GM12878 (cell line): ENCODE measurements at regions not wholly inside any gene's neighbourhood (a gene's known extent, or its start where the extent isn't known, plus 50 kb on each side); places are given as distances from the start of the nearest gene placed in this dataset.

ENCODE experiments used
- ATAC-seq: fragments of 200-7000 bp; cut with Tn5 transposase; 3 replicates; pipeline ENCODE4 v1.9.1; 2020; ENCODE audit warnings: mild to moderate bottlenecking, moderate library complexity
- BruUV-seq: library from RNA; stranded (reverse); fragments of 400-500 nt; replicated peaks from 2 replicates; lab custom pipeline; 2021; lab: Mats Ljungman, UMichigan
- CTCF ChIA-PET: fragments of 300-600 bp; sonication (Branson Sonifier 250); formaldehyde crosslinking; extraction: SDS; loops from one replicate; lab custom pipeline; 2021; ENCODE audit warnings: inconsistent platforms; lab: Yijun Ruan, JAX
- POLR2A ChIA-PET: fragments of 350-600 bp; formaldehyde crosslinking; extraction: SDS; loops from one replicate; lab custom pipeline; 2021; ENCODE audit warnings: inconsistent platforms; lab: Charles Lee
- RAD21 ChIA-PET: fragments of 300-600 bp; sonication (Branson Sonifier 250); formaldehyde crosslinking; loops from one replicate; lab custom pipeline; 2023; ENCODE audit warnings: antibody characterized with exemption; ENCODE audit not compliant: unreplicated experiment; lab: Charles Lee
- SMC1A ChIA-PET: fragments of 300-600 bp; sonication (Branson Sonifier 250); formaldehyde crosslinking; loops from one replicate; lab custom pipeline; 2023; ENCODE audit not compliant: unreplicated experiment, uncharacterized antibody; lab: Charles Lee
- DNase-seq: peaks from one replicate; pipeline ENCODE4 v3.0.0-alpha.2; 2011; ENCODE audit warnings: low read depth, low spot score
- FAIRE-seq: peaks from 3 replicates; lab custom pipeline; 2011; peaks lifted over from hg19 to GRCh38; lab: Jason Lieb, UNC
- H2AFZ ChIP-seq: 2 replicates; pipeline ENCODE4 v1.6.0; 2011; ENCODE audit warnings: low read depth, low read length, control low read depth; ENCODE audit not compliant: control insufficient read depth
- H3K27ac ChIP-seq: 2 replicates; pipeline ENCODE4 v1.5.1; 2011; ENCODE audit warnings: control low read depth; ENCODE audit not compliant: control insufficient read depth, insufficient read depth
- H3K27me3 ChIP-seq, 2 experiments: replicated peaks in 1 of 2; 2 replicates each; pipeline versions ENCODE4 v1.6.0 to v1.6.1; 2011; ENCODE audit warnings: low read length in 1 of 2; ENCODE audit not compliant: control insufficient read depth in 2 of 2, insufficient read depth in 2 of 2
- H3K36me3 ChIP-seq, 2 experiments: 2 replicates each; pipeline ENCODE4 v1.5.1; 2011; ENCODE audit warnings: low read length in 1 of 2; ENCODE audit not compliant: control insufficient read depth in 2 of 2, insufficient read depth in 2 of 2
- H3K4me1 ChIP-seq: 2 replicates; pipeline ENCODE4 v1.6.1; 2011; ENCODE audit warnings: mild to moderate bottlenecking, low read length, moderate library complexity, mixed read lengths; ENCODE audit not compliant: control insufficient read depth, insufficient read depth
- H3K4me2 ChIP-seq: 2 replicates; pipeline ENCODE4 v1.6.0; 2011; ENCODE audit warnings: control low read depth; ENCODE audit not compliant: control insufficient read depth, insufficient read depth
- H3K4me3 ChIP-seq: fragments of 200-600 bp; sonication (generic); 2 replicates; pipeline ENCODE4 v1.5.1; 2016
- H3K79me2 ChIP-seq: 2 replicates; pipeline ENCODE4 v1.6.0; 2011; ENCODE audit warnings: low read length; ENCODE audit not compliant: control insufficient read depth, insufficient read depth
- H3K9ac ChIP-seq: 2 replicates; pipeline ENCODE4 v1.8.0; 2011; ENCODE audit warnings: low read length, control low read depth, mixed read lengths; ENCODE audit not compliant: control insufficient read depth, insufficient read depth
- H3K9me3 ChIP-seq: replicated peaks from 3 replicates; pipeline ENCODE4 v1.5.1; 2011; ENCODE audit warnings: mild to moderate bottlenecking, low read length; ENCODE audit not compliant: control insufficient read depth, insufficient read depth
- H4K20me1 ChIP-seq: 2 replicates; pipeline ENCODE4 v1.6.0; 2011; ENCODE audit not compliant: control insufficient read depth, insufficient read depth
- CBFB ChIP-seq: IDR thresholded peaks from 2 replicates; pipeline ENCODE4 v1.6.1; 2016; ENCODE audit warnings: antibody characterized with exemption, low read depth
- ETV6 ChIP-seq, 2 experiments: fragments of 450-650 bp in 1 of 2; IDR thresholded peaks in 1 of 2; conservative IDR thresholded peaks in 1 of 2; 2 replicates each; pipeline ENCODE4 v1.6.1; 2014; ENCODE audit warnings: antibody characterized with exemption in 1 of 2, borderline replicate concordance in 1 of 2, low read depth in 1 of 2, mild to moderate bottlenecking in 1 of 2, moderate library complexity in 1 of 2
- KAT2A ChIP-seq: conservative IDR thresholded peaks from 2 replicates; pipeline ENCODE4 v1.6.1; 2011; ENCODE audit warnings: low read depth, low read length; ENCODE audit not compliant: control insufficient read depth
- NFYB ChIP-seq: IDR thresholded peaks from 2 replicates; pipeline ENCODE4 v1.6.1; 2011; ENCODE audit warnings: low read depth, mild to moderate bottlenecking, low read length, improper control_type of control experiment, moderate library complexity; ENCODE audit not compliant: insufficient read depth
- POLR2AphosphoS2 ChIP-seq: IDR thresholded peaks from 2 replicates; pipeline ENCODE4 v1.6.1; 2011; ENCODE audit warnings: low read depth, mild to moderate bottlenecking, low read length, improper control_type of control experiment, moderate library complexity
- POLR2AphosphoS5 ChIP-seq: IDR thresholded peaks from 2 replicates; pipeline ENCODE4 v1.6.1; 2011; ENCODE audit warnings: mild to moderate bottlenecking, low read length, inconsistent platforms
- RELA ChIP-seq: fragments of 450-650 bp; IDR thresholded peaks from 2 replicates; pipeline ENCODE4 v1.8.0; 2014; ENCODE audit warnings: borderline replicate concordance; ENCODE audit not compliant: partially characterized antibody
- SMAD1 ChIP-seq: fragments of 450-650 bp; IDR thresholded peaks from 2 replicates; pipeline ENCODE4 v1.6.1; 2018; ENCODE audit warnings: mild to moderate bottlenecking, low read depth; ENCODE audit not compliant: partially characterized antibody
- SMC3 ChIP-seq: IDR thresholded peaks from 2 replicates; pipeline ENCODE4 v1.6.1; 2011; ENCODE audit warnings: low read length, improper control_type of control experiment, borderline replicate concordance
- TARDBP ChIP-seq: IDR thresholded peaks from 2 replicates; pipeline ENCODE4 v1.6.1; 2016; ENCODE audit warnings: borderline replicate concordance
- WGBS: methylation state at CpG from one replicate; pipeline ENCODE4 v1.1.6; 2016; ENCODE audit warnings: low lambda C conversion rate; ENCODE audit not compliant: insufficient replicate concordance, insufficient coverage; ENCODE audit errors: missing lambda C conversion rate; 5-methylcytosine and 5-hydroxymethylcytosine counted together
- in situ Hi-C: fragments of 300-500 bp; cut with MboI; formaldehyde crosslinking; loops from 9 replicates; pipeline ENCODE4 v1.14.3; 2018; ENCODE audit warnings: mixed read lengths
- intact Hi-C: fragments of 100-400 bp; cut with micrococcal nuclease; formaldehyde crosslinking; loops from one replicate; pipeline ENCODE4 v1.14.2; 2022; ENCODE audit not compliant: unreplicated experiment
- TF ChIP-seq, protein P1 (sequence below): IDR thresholded peaks from 2 replicates; pipeline ENCODE4 v1.6.1; 2011; ENCODE audit warnings: low read depth, low read length, improper control_type of control experiment, borderline replicate concordance
- TF ChIP-seq, protein P2 (sequence below): IDR thresholded peaks from 2 replicates; pipeline ENCODE4 v1.6.1; 2011; ENCODE audit warnings: borderline replicate concordance, low read depth, mild to moderate bottlenecking, moderate library complexity, low read length; ENCODE audit not compliant: insufficient read depth, poor library complexity, severe bottlenecking
- TF ChIP-seq, protein P3 (sequence below): fragments of 450-650 bp; conservative IDR thresholded peaks from 2 replicates; pipeline ENCODE4 v1.6.1; 2017; ENCODE audit warnings: mild to moderate bottlenecking, moderate library complexity
- TF ChIP-seq, protein P4 (sequence below): fragments of 450-650 bp; IDR thresholded peaks from 2 replicates; pipeline ENCODE4 v1.6.1; 2018; ENCODE audit warnings: borderline replicate concordance, mild to moderate bottlenecking; ENCODE audit not compliant: partially characterized antibody

DNA sequence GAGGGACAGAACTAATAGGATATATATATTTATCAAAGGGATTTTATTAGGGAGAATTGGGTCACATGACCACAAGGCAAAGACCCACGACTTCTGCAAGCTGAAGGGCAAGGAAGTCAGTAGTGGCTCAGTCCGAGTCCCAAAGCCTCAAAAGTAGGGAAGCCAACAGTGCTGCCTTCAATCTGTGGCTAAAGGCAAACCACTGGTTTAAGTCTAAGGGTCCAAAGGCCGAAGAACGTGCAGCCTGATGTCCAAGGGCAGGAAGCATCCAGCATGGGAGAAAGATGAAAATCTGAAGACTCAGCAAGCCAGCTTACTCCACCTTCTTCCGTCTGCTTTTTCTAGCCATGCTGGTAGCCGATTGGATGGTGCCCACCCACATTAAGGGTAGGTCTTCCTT is 157.9 kb upstream of the CRY1 start:
- no peaks in the 10 kb centered on the region for H3K36me3 ChIP-seq
- no peaks in the 10 kb centered on the region for H3K27me3 ChIP-seq
- POLR2A ChIA-PET: no interaction called here
- no peaks in the 10 kb centered on the region for H4K20me1 ChIP-seq
- intact Hi-C loops: loop anchor here (2.0 kb wide), 1 partner anchor 60 kb away; no protein-coding TSS in a partner anchor
- DNase-seq (no peak), ATAC-seq (no peak), FAIRE-seq (no peak)
- H3K4me2 ChIP-seq: no peak overlapping the region
- H3K9ac ChIP-seq: no peak overlapping the region
- H3K4me3 ChIP-seq: no peak overlapping the region
- in situ Hi-C loops: no loop called here
- 17% methylated on average over 6 of the region's 6 CpGs for WGBS
- SMC1A ChIA-PET: no interaction called here
- H3K9me3 ChIP-seq: no peaks in the 10 kb centered on the region
- CTCF ChIA-PET: no interaction called here
- BruUV-seq: no TSS peak
- H3K4me1 ChIP-seq: no peaks in the 10 kb centered on the region
- H3K79me2 ChIP-seq: no peaks in the 10 kb centered on the region
- H3K27ac ChIP-seq: no peak overlapping the region
- no peak overlapping the region for H2AFZ ChIP-seq
- RAD21 ChIA-PET: no interaction called here
- TF ChIP-seq ETV6 (conservative IDR thresholded peaks at IDR 0.05 in 1 of 2, IDR thresholded peaks at IDR 0.05 in 1 of 2; ENCODE audit: borderline replicate concordance in 1 of 2, low read depth in 1 of 2) (no peak), RELA (no peak), SMAD1 (no peak), POLR2AphosphoS2 (no peak), POLR2AphosphoS5 (no peak), TARDBP (no peak), SMC3 (no peak), KAT2A (no peak), NFYB (no peak), CBFB (no peak)
- TF ChIP-seq, protein P1, sequence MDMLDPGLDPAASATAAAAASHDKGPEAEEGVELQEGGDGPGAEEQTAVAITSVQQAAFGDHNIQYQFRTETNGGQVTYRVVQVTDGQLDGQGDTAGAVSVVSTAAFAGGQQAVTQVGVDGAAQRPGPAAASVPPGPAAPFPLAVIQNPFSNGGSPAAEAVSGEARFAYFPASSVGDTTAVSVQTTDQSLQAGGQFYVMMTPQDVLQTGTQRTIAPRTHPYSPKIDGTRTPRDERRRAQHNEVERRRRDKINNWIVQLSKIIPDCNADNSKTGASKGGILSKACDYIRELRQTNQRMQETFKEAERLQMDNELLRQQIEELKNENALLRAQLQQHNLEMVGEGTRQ: no peak
- TF ChIP-seq, protein P2, sequence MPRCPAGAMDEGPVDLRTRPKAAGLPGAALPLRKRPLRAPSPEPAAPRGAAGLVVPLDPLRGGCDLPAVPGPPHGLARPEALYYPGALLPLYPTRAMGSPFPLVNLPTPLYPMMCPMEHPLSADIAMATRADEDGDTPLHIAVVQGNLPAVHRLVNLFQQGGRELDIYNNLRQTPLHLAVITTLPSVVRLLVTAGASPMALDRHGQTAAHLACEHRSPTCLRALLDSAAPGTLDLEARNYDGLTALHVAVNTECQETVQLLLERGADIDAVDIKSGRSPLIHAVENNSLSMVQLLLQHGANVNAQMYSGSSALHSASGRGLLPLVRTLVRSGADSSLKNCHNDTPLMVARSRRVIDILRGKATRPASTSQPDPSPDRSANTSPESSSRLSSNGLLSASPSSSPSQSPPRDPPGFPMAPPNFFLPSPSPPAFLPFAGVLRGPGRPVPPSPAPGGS: no peak
- TF ChIP-seq, protein P3, sequence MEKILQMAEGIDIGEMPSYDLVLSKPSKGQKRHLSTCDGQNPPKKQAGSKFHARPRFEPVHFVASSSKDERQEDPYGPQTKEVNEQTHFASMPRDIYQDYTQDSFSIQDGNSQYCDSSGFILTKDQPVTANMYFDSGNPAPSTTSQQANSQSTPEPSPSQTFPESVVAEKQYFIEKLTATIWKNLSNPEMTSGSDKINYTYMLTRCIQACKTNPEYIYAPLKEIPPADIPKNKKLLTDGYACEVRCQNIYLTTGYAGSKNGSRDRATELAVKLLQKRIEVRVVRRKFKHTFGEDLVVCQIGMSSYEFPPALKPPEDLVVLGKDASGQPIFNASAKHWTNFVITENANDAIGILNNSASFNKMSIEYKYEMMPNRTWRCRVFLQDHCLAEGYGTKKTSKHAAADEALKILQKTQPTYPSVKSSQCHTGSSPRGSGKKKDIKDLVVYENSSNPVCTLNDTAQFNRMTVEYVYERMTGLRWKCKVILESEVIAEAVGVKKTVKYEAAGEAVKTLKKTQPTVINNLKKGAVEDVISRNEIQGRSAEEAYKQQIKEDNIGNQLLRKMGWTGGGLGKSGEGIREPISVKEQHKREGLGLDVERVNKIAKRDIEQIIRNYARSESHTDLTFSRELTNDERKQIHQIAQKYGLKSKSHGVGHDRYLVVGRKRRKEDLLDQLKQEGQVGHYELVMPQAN: no peak
- TF ChIP-seq, protein P4, sequence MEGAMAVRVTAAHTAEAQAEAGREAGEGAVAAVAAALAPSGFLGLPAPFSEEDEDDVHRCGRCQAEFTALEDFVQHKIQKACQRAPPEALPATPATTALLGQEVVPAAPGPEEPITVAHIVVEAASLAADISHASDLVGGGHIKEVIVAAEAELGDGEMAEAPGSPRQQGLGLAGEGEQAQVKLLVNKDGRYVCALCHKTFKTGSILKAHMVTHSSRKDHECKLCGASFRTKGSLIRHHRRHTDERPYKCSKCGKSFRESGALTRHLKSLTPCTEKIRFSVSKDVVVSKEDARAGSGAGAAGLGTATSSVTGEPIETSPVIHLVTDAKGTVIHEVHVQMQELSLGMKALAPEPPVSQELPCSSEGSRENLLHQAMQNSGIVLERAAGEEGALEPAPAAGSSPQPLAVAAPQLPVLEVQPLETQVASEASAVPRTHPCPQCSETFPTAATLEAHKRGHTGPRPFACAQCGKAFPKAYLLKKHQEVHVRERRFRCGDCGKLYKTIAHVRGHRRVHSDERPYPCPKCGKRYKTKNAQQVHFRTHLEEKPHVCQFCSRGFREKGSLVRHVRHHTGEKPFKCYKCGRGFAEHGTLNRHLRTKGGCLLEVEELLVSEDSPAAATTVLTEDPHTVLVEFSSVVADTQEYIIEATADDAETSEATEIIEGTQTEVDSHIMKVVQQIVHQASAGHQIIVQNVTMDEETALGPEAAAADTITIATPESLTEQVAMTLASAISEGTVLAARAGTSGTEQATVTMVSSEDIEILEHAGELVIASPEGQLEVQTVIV: no peak
